ENCODE measurements at regions not wholly inside any gene's neighbourhood (a gene's known extent, or its start where the extent isn't known, plus 50 kb on each side); places are given as distances from the start of the nearest gene placed in this dataset.

DNA sequence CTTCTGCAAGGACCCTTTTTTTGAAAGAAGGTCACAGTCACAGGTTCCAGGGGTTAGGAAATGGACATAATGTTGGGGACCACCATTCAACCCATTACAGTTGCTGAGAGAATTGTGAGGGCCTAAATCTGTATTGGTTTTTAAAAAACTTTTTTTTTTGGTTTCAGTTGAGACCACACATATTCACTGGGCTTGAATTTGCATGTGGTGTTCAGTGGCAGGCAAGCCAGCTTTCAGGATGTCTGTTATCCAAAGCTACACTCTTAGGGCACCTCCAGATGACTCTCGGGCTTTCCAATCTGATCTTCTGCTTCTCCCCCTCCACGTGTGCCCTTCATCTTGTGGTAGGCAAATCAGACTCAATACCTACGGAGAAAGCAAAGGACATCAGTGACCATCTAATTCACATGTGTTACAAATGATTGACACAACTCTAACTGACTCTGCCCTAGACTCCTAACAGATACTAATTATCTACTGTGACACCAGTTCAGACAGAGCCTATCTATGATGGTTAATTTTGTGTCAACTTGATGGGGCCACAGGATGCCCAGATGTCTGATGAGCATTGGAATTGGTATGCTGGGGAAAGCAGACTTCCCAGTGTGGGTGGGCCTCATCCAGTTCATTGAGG is 93.3 kb upstream of the ELMO1 start:
- no peaks in the 10 kb centered on the region for H3K4me1 ChIP-seq
- H3K4me3 ChIP-seq: no peak overlapping the region
- H3K9me3 ChIP-seq: no peaks in the 10 kb centered on the region
- FAIRE-seq (no peak), DNase-seq (no peak), ATAC-seq (no peak)
- no peak overlapping the region for H3K27ac ChIP-seq
- H3K36me3 ChIP-seq: no peaks in the 10 kb centered on the region
- intact Hi-C loops (cut with DNase I): no loop called here
- no peaks in the 10 kb centered on the region for H3K27me3 ChIP-seq
- TF ChIP-seq, protein P1, sequence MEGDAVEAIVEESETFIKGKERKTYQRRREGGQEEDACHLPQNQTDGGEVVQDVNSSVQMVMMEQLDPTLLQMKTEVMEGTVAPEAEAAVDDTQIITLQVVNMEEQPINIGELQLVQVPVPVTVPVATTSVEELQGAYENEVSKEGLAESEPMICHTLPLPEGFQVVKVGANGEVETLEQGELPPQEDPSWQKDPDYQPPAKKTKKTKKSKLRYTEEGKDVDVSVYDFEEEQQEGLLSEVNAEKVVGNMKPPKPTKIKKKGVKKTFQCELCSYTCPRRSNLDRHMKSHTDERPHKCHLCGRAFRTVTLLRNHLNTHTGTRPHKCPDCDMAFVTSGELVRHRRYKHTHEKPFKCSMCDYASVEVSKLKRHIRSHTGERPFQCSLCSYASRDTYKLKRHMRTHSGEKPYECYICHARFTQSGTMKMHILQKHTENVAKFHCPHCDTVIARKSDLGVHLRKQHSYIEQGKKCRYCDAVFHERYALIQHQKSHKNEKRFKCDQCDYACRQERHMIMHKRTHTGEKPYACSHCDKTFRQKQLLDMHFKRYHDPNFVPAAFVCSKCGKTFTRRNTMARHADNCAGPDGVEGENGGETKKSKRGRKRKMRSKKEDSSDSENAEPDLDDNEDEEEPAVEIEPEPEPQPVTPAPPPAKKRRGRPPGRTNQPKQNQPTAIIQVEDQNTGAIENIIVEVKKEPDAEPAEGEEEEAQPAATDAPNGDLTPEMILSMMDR (IDR thresholded peaks at IDR 0.05): no peak
- 81 to 83% methylated on average over 3 of the region's 3 CpGs for WGBS, 2 donors

DNA sequence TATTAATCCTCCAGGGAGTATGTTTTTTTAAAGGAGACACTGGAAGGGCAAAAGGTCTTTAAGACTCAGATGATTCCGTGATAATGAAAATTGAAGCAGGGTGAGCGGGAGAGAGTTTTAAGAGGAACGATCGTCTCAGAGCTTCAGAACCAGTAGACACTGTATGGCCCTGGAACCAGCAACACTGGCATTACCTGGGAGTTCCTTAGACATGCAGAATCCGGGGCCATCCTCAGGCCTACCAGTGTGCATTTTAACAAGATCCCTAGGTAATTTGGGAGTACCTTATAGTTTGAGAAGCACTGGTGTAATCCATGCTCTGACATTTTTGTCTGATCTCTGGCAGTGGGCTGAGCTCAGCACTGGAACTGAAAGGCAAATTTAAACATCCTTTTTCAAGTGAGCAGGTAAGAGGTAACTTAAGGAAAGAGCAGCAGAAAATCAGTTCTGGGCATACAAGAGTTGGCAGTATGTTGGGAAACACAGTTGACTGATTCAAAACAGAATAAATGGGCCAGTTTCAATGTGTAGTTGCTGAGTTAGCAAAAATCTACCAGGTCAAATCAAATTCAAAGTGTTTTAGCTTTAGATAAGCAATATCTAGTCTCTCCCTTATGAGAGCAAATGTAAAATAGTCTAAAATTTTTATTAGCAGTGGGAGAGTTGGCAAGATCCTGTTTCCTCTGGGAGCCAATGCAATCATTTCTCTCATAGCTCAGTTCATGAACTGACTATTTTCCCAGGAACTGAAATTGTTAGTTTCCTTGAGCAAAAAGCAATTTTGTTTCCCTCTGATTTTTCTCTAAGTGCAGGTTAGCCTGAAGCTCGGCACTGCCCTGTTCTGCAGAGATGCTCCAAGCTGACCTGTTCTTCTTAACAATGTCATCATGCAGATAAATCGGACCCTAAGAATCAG is 97.2 kb upstream of the ELMO1 start:
- no peaks in the 10 kb centered on the region for H3K36me3 ChIP-seq
- intact Hi-C loops (cut with DNase I): no loop called here
- H3K27ac ChIP-seq: no peak overlapping the region
- no peaks in the 10 kb centered on the region for H3K27me3 ChIP-seq
- no peak for ATAC-seq
- no peak for DNase-seq
- TF ChIP-seq, protein P1 (IDR thresholded peaks at IDR 0.05): no peak
- H3K4me1 ChIP-seq: no peaks in the 10 kb centered on the region
- no peak for FAIRE-seq
- WGBS, 2 donors: 75 to 82% methylated on average over 7 of the region's 7 CpGs
- H3K9me3 ChIP-seq: no peaks in the 10 kb centered on the region
- H3K4me3 ChIP-seq: no peak overlapping the region

DNA sequence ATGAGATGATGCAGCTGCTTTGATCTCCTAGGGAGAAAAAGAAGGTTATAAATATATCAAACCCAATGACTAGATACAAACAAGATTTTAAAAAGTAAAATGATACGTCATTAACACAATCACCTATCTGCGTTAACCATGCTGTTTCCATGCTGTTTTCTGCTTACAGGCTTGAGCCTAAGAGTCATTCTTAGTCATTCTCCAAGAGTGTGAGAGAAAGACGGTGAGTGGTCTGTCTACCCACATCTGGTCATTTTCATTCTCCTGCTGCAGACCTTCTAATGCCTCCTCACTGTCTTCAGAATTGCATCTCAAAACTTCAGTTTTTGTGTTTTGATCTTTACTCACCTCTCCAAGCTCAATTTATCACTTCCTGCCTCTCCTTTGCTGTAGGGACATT is 98.0 kb upstream of the ELMO1 start:
- Histone ChIP-seq H3K9me3 (no peaks in the 10 kb centered on the region), H3K4me3 (no peak overlapping the region), H3K4me1 (no peaks in the 10 kb centered on the region), H3K27me3 (no peaks in the 10 kb centered on the region), H3K27ac (no peak overlapping the region), H3K36me3 (no peaks in the 10 kb centered on the region)
- intact Hi-C loops (cut with DNase I): no loop called here
- 61 to 76% methylated on average over 3 of the region's 3 CpGs for WGBS, 2 donors
- ATAC-seq: no peak
- no peak for FAIRE-seq
- no peak for DNase-seq
- TF ChIP-seq, protein P1 (IDR thresholded peaks at IDR 0.05): no peak

DNA sequence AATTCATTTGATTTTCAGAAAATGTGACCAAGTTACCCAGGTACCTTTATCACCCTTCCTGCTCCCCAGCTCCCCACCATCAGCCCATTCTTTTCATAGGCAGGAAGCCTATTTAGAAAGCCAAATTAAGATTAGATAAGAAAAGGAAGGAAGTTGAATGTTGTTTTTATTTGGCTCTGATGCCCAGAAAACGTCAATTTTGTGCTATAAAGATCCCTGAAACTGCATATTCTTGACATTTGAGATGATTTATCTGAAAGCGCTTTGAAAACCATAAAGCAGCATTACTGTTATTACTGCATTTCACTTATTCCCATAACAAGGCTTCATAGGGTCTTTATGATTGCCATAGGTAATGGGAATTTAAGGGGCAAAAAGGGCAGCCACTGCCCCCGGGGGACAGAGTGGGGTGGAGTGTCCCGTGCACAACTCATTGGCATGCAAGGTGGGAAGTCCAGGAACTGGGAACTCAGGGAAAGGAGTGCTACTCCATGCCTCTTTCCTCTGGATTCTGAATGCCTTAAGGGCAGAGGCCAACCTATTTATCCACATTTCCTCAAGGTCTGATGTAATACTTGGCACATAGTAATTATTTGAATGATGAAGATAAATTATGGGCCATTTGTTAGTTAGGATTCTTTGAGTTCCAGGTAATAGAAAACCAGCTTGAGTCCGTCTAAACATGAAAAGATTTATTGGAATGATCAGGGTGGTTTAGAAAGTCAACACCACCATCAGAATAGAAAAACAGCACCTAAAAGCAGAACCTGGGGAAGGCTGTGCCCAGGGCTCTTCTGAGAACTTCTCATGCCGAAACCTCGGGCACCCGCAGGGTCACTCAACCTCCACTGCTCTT is 100.6 kb upstream of the ELMO1 start:
- Histone ChIP-seq H3K9me3 (no peaks in the 10 kb centered on the region), H3K27ac (no peak overlapping the region), H3K36me3 (no peaks in the 10 kb centered on the region), H3K4me1 (no peaks in the 10 kb centered on the region), H3K4me3 (no peak overlapping the region), H3K27me3 (no peaks in the 10 kb centered on the region)
- peak; percentile 29 to 79 (median 62) for ATAC-seq
- TF ChIP-seq, protein P1 (IDR thresholded peaks at IDR 0.05): no peak
- intact Hi-C loops (cut with DNase I): no loop called here
- no peak for FAIRE-seq
- no peak for DNase-seq
- WGBS, 2 donors: 36 to 38% methylated on average over 8 of the region's 8 CpGs

Measured in pancreas (tissue), 10 donors.